GM23338 (cell line): ENCODE measurements at regions not wholly inside any gene's neighbourhood (a gene's known extent, or its start where the extent isn't known, plus 50 kb on each side); places are given as distances from the start of the nearest gene placed in this dataset.

ENCODE experiments used
- EZH2phosphoT487 ChIP-seq: fragments of 200-600 bp; sonication (generic); IDR thresholded peaks from one replicate; pipeline ENCODE4 v1.8.1; 2018; ENCODE audit warnings: antibody characterized with exemption; ENCODE audit not compliant: unreplicated experiment
- ZNF331 ChIP-seq: fragments of 250-450 bp; sonication (Bioruptor Pico); IDR thresholded peaks from 2 replicates; pipeline ENCODE4 v1.5.0; 2020; ENCODE audit warnings: low read depth, mild to moderate bottlenecking, moderate library complexity
- TF ChIP-seq, protein P1 (sequence below): fragments of 250-450 bp; sonication (Bioruptor Pico); IDR thresholded peaks from 2 replicates; pipeline ENCODE4 v1.5.0; 2020; ENCODE audit warnings: mild to moderate bottlenecking, moderate library complexity
- TF ChIP-seq, protein P2 (sequence below): IDR thresholded peaks from one replicate; pipeline ENCODE4 v1.6.1; 2018; ENCODE audit warnings: antibody characterized with exemption; ENCODE audit not compliant: unreplicated experiment

DNA sequence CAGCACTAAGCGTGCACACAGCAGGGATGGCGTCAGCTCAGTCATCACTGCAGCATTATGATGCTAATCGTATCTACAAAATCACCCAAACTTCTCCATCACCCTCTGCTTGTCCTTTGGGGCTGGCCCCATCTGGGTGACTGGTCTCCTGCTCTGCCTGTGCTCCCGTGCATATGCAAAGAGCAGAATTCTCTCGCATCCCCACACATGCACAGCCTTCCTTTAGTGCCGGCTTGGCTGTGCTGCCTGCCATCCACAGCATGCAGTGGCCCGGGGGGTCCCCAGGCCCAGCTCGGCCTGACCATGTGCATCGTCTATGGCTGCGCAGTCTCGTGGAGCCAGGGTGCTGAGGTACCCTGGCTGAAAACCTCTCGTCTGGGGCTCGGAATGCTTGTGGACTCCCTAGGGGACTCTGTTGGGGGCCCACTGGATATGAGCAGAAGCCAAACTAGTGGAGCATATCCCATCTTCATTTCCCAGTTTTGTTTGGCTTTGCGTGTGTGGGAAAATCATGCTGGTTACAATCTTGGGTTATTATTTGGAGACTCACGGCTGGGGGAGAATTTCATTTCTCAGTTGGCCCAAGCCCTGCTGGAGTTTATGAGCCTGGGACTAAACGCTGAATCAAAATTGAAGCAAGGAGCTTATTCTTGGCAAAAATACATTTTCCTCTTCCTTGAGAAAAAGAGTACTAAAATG lies 70.9 kb upstream of the HS6ST1 start (continued):
- TF ChIP-seq, protein P1, sequence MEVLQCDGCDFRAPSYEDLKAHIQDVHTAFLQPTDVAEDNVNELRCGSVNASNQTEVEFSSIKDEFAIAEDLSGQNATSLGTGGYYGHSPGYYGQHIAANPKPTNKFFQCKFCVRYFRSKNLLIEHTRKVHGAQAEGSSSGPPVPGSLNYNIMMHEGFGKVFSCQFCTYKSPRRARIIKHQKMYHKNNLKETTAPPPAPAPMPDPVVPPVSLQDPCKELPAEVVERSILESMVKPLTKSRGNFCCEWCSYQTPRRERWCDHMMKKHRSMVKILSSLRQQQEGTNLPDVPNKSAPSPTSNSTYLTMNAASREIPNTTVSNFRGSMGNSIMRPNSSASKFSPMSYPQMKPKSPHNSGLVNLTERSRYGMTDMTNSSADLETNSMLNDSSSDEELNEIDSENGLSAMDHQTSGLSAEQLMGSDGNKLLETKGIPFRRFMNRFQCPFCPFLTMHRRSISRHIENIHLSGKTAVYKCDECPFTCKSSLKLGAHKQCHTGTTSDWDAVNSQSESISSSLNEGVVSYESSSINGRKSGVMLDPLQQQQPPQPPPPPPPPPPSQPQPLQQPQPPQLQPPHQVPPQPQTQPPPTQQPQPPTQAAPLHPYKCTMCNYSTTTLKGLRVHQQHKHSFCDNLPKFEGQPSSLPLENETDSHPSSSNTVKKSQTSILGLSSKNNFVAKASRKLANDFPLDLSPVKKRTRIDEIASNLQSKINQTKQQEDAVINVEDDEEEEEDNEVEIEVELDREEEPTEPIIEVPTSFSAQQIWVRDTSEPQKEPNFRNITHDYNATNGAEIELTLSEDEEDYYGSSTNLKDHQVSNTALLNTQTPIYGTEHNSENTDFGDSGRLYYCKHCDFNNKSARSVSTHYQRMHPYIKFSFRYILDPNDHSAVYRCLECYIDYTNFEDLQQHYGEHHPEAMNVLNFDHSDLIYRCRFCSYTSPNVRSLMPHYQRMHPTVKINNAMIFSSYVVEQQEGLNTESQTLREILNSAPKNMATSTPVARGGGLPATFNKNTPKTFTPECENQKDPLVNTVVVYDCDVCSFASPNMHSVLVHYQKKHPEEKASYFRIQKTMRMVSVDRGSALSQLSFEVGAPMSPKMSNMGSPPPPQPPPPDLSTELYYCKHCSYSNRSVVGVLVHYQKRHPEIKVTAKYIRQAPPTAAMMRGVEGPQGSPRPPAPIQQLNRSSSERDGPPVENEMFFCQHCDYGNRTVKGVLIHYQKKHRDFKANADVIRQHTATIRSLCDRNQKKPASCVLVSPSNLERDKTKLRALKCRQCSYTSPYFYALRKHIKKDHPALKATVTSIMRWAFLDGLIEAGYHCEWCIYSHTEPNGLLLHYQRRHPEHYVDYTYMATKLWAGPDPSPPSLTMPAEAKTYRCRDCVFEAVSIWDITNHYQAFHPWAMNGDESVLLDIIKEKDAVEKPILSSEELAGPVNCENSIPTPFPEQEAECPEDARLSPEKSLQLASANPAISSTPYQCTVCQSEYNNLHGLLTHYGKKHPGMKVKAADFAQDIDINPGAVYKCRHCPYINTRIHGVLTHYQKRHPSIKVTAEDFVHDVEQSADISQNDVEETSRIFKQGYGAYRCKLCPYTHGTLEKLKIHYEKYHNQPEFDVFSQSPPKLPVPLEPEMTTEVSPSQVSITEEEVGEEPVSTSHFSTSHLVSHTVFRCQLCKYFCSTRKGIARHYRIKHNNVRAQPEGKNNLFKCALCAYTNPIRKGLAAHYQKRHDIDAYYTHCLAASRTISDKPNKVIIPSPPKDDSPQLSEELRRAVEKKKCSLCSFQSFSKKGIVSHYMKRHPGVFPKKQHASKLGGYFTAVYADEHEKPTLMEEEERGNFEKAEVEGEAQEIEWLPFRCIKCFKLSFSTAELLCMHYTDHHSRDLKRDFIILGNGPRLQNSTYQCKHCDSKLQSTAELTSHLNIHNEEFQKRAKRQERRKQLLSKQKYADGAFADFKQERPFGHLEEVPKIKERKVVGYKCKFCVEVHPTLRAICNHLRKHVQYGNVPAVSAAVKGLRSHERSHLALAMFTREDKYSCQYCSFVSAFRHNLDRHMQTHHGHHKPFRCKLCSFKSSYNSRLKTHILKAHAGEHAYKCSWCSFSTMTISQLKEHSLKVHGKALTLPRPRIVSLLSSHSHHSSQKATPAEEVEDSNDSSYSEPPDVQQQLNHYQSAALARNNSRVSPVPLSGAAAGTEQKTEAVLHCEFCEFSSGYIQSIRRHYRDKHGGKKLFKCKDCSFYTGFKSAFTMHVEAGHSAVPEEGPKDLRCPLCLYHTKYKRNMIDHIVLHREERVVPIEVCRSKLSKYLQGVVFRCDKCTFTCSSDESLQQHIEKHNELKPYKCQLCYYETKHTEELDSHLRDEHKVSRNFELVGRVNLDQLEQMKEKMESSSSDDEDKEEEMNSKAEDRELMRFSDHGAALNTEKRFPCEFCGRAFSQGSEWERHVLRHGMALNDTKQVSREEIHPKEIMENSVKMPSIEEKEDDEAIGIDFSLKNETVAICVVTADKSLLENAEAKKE, result no peak
- TF ChIP-seq, protein P2, sequence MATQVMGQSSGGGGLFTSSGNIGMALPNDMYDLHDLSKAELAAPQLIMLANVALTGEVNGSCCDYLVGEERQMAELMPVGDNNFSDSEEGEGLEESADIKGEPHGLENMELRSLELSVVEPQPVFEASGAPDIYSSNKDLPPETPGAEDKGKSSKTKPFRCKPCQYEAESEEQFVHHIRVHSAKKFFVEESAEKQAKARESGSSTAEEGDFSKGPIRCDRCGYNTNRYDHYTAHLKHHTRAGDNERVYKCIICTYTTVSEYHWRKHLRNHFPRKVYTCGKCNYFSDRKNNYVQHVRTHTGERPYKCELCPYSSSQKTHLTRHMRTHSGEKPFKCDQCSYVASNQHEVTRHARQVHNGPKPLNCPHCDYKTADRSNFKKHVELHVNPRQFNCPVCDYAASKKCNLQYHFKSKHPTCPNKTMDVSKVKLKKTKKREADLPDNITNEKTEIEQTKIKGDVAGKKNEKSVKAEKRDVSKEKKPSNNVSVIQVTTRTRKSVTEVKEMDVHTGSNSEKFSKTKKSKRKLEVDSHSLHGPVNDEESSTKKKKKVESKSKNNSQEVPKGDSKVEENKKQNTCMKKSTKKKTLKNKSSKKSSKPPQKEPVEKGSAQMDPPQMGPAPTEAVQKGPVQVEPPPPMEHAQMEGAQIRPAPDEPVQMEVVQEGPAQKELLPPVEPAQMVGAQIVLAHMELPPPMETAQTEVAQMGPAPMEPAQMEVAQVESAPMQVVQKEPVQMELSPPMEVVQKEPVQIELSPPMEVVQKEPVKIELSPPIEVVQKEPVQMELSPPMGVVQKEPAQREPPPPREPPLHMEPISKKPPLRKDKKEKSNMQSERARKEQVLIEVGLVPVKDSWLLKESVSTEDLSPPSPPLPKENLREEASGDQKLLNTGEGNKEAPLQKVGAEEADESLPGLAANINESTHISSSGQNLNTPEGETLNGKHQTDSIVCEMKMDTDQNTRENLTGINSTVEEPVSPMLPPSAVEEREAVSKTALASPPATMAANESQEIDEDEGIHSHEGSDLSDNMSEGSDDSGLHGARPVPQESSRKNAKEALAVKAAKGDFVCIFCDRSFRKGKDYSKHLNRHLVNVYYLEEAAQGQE, result no peak
- TF ChIP-seq ZNF331, result no peak
- no peak for TF ChIP-seq EZH2phosphoT487
